Gastroesophageal sphincter (tissue), 3 donors: ENCODE measurements at regions not wholly inside any gene's neighbourhood (a gene's known extent, or its start where the extent isn't known, plus 50 kb on each side); places are given as distances from the start of the nearest gene placed in this dataset.

ENCODE experiments used
- CTCF ChIP-seq, 4 experiments: fragments of 200-600 bp in 2 of 4; fragments of 450-650 bp in 2 of 4; sonication (generic) in 1 of 4; IDR thresholded peaks; one replicate each; pipeline ENCODE4 v1.5.1; 2017 to 2019; ENCODE audit warnings: antibody characterized with exemption in 4 of 4, mild to moderate bottlenecking in 2 of 4, moderate library complexity in 2 of 4
- POLR2A ChIP-seq, 2 donors: fragments of 450-650 bp; IDR thresholded peaks; one replicate each; pipeline ENCODE4 v1.6.1; 2017; ENCODE audit warnings: antibody characterized with exemption in 2 of 2, mild to moderate bottlenecking in 2 of 2, moderate library complexity in 1 of 2

- no peak for TF ChIP-seq CTCF (IDR thresholded peaks at IDR 0.05)
- no peak for TF ChIP-seq POLR2A (IDR thresholded peaks at IDR 0.05)
These were observed 202.3 kb upstream of the SLC16A7 start for GRCh38 chr12:59393506-59393905.
